GM13976 (cell line): ENCODE measurements at regions not wholly inside any gene's neighbourhood (a gene's known extent, or its start where the extent isn't known, plus 50 kb on each side); places are given as distances from the start of the nearest gene placed in this dataset.

ENCODE experiments used
- DNase-seq: peaks from one replicate; pipeline ENCODE4 v3.0.0; 2012; ENCODE audit warnings: low spot score
- in situ Hi-C: fragments of 300-500 bp; cut with MboI; formaldehyde crosslinking; loops from one replicate; pipeline ENCODE4 v1.12.0; 2022; ENCODE audit warnings: low sequenced_read_pairs, mixed read lengths, inconsistent platforms; ENCODE audit not compliant: unreplicated experiment
- TF ChIP-seq, protein P1 (sequence below): IDR thresholded peaks from 2 replicates; pipeline ENCODE4 v1.5.1; 2012; ENCODE audit warnings: borderline replicate concordance, mild to moderate bottlenecking; ENCODE audit not compliant: insufficient read depth; ENCODE audit errors: extremely low read depth, missing control alignments, control extremely low read depth

DNA sequence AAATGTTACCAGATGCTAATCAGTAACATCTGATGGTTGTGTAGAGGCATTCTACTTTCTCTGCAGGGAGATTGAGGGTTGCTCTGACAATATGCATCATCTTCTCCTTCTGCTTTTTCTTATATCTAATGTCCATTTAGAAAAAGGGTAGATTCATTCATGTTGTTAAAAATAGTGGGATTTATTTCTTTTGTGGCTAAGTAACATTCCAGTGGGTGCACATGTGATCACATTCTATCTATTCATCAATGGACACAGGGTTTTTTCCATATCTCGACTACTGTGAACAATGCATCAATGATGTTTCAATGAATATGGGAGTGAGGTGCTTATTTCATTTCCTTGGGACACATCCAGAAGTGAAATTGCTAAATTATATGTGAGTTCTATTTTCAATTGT, 103.9 kb downstream of the CRPPA start:
- no peak for DNase-seq
- TF ChIP-seq, protein P1, sequence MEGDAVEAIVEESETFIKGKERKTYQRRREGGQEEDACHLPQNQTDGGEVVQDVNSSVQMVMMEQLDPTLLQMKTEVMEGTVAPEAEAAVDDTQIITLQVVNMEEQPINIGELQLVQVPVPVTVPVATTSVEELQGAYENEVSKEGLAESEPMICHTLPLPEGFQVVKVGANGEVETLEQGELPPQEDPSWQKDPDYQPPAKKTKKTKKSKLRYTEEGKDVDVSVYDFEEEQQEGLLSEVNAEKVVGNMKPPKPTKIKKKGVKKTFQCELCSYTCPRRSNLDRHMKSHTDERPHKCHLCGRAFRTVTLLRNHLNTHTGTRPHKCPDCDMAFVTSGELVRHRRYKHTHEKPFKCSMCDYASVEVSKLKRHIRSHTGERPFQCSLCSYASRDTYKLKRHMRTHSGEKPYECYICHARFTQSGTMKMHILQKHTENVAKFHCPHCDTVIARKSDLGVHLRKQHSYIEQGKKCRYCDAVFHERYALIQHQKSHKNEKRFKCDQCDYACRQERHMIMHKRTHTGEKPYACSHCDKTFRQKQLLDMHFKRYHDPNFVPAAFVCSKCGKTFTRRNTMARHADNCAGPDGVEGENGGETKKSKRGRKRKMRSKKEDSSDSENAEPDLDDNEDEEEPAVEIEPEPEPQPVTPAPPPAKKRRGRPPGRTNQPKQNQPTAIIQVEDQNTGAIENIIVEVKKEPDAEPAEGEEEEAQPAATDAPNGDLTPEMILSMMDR = no peak
- in situ Hi-C loops = no loop called here

DNA sequence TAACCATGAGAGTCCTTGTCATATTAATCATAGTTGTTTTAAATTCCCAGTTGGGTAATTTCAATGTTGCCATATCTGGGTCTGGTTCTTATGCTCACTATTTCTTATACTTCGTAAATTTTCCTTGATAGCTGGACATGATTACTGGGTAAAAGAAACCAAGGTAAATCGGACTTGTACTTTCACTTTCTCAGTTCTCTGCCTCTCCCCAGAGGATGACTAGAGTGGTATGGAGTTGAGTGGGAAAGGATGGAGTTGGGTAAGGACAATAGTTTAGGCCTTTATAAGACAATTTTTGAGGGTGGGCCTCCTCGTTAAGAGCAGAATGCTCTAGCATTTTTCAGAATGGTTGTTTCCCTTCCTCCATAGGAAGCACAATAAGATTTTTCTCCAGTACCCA, 106.1 kb downstream of the CRPPA start:
- TF ChIP-seq, protein P1 = no peak
- DNase-seq = no peak
- in situ Hi-C loops = no loop called here

DNA sequence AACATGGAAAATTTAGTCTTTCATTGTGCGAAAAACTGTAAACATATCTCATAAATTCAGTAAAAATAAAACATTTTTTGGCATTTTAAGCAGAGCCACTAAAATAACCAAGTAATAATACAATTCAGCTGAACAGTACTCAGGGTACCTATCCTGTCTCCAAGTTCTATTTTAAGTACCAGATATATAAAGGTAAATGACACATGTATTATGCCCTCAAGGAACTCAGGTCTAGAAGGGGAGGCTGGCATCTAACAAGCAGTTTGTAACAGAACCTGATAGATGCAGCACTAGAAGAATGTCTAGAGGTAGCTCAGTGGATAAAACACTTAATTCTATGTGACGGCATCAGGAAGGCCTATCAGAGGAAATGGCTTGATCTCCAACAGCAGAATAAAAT, 112.2 kb downstream of the CRPPA start:
- TF ChIP-seq, protein P1 = no peak
- in situ Hi-C loops = no loop called here
- DNase-seq = no peak

DNA sequence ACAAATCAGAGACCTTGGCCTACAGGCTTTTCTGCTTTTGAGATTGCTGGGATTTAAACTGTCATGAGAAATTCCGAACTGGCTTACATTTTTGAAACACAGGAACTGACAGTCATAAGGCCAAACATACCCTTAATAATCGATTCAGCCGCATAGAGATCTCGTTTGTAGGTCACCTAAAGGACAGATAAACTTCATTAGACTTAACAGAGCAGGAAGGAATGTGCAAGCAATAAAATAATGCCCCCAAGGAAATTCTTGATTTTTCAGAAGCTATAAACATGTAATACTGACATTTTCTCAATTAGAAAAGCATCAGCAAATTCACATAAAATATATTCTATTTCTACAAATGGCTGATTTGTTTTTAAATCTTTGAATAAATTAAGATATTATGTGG, 120.0 kb downstream of the CRPPA start:
- in situ Hi-C loops = no loop called here
- no peak for DNase-seq
- TF ChIP-seq, protein P1 = no peak

DNA sequence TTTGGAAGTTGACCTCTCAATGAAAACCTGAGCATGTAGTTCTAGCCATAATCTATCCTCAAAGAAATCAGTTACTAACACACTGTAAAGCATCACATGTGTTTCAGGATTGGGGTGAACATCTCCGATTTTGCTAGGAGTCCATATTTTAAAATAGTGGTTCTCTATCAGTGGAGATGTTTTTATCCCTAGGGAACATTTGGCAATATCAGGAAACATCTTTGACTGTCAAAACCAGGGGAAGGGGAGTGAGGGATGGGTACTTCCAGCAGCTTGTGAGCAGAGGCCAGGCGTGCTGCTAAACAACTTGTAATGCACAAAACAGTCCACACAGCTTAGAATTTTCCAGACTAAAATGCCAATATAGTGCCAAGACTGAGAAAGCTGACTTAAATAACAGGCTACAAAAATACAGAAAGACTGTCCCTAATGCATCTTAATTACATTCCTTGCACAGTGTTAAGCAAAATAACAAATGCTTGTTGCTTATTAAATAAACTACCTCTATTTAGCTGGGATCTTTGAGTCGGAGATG, 120.9 kb downstream of the CRPPA start:
- TF ChIP-seq, protein P1 = no peak
- in situ Hi-C loops = no loop called here

DNA sequence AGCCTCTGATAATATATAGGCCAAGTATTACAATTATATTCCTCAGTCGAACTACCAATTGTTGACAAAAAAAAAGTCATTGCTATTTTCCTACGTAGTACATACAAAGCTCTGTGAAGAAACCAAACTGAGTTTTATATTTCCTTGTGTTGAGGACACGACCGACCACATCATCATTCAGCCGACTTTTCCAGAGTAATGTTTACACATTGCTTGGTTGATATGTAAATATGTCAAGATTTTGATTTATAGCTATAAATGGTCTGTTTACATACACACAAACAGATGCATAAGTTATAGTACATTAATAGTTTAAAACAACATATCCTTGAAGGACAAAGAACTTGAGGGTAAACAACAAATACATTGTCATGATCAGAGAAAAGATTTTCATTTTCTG, 121.5 kb downstream of the CRPPA start:
- no peak for DNase-seq
- TF ChIP-seq, protein P1 = no peak
- in situ Hi-C loops = no loop called here

More for the DNA sequence above, 120.9 kb downstream of the CRPPA start:
- DNase-seq = no peak

DNA sequence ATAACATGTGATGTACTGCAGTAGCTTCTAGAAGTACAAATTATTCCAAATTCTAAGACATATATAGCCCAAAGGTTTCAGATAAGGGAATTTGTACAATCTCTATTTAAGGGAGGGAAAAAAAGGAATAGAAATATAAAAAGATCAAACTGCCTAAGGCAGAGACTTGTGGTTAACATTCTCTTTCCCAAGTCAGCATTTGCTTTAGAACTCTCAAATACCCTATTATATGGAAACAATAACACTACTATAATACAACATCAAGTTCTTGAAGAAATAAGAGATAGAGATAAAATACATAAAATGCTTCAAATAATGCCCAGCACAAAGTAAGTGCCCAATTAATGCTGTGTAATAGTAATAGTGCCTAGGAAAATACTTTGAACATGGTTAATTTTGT, 123.1 kb downstream of the CRPPA start:
- in situ Hi-C loops = no loop called here
- DNase-seq = no peak
- TF ChIP-seq, protein P1 = no peak
